Thyroid gland (tissue), 4 donors: ENCODE measurements at regions not wholly inside any gene's neighbourhood (a gene's known extent, or its start where the extent isn't known, plus 50 kb on each side); places are given as distances from the start of the nearest gene placed in this dataset.

ENCODE experiments used
- DNase-seq, 2 donors: peaks; one replicate each; pipeline ENCODE4 v3.0.0-alpha.2; 2019
- H3K27ac ChIP-seq, 3 donors: fragments of 200-600 bp; sonication (generic); 1 replicate in 2 of 3; 2 replicates in 1 of 3; pipeline ENCODE4 v1.5.1; 2016 to 2019; ENCODE audit warnings: mild to moderate bottlenecking in 1 of 3, moderate library complexity in 1 of 3
- H3K27me3 ChIP-seq: fragments of 200-600 bp; sonication (generic); one replicate; pipeline ENCODE4 v1.5.1; 2019
- H3K36me3 ChIP-seq, 2 donors: fragments of 200-600 bp; sonication (generic); one replicate each; pipeline ENCODE4 v1.5.1; 2016 to 2019
- H3K4me1 ChIP-seq, 2 donors: fragments of 200-600 bp; sonication (generic); one replicate each; pipeline ENCODE4 v1.5.1; 2017 to 2019
- H3K4me3 ChIP-seq, 3 donors: fragments of 200-600 bp; sonication (generic); replicated peaks in 1 of 3; 1 replicate in 2 of 3; 2 replicates in 1 of 3; pipeline ENCODE4 v1.5.1; 2016; ENCODE audit warnings: mild to moderate bottlenecking in 1 of 3
- H3K9me3 ChIP-seq: fragments of 200-600 bp; sonication (generic); one replicate; pipeline ENCODE4 v1.5.1; 2017
- CTCF ChIP-seq, 6 experiments: fragments of 200-600 bp in 3 of 6; fragments of 450-650 bp in 3 of 6; sonication (generic) in 3 of 6; IDR thresholded peaks; one replicate each; pipeline ENCODE4 v1.5.1; 2016 to 2019; ENCODE audit warnings: antibody characterized with exemption in 6 of 6, mild to moderate bottlenecking in 2 of 6, inconsistent platforms in 1 of 6, moderate library complexity in 1 of 6
- POLR2A ChIP-seq, 2 donors: fragments of 450-650 bp; IDR thresholded peaks; one replicate each; pipeline ENCODE4 v1.6.1; 2017; ENCODE audit warnings: antibody characterized with exemption in 2 of 2, mild to moderate bottlenecking in 2 of 2, moderate library complexity in 1 of 2
- WGBS, 2 donors: methylation state at CpG; one replicate each; pipeline ENCODE4 v1.1.5; 2017; 5-methylcytosine and 5-hydroxymethylcytosine counted together
- intact Hi-C: fragments of 100-400 bp; cut with DNase I; formaldehyde crosslinking; loops from one replicate; pipeline ENCODE4 v1.15.1; 2023

- H3K36me3 ChIP-seq, result no peaks in the 10 kb centered on the region
- no peak overlapping the region for H3K4me3 ChIP-seq
- no peaks in the 10 kb centered on the region for H3K27me3 ChIP-seq
- H3K9me3 ChIP-seq, result no peaks in the 10 kb centered on the region
- whole genome bisulfite sequencing, 2 donors, result 52 to 70% methylated on average over 5 of the region's 6 CpGs
- no peaks in the 10 kb centered on the region for H3K4me1 ChIP-seq
- TF ChIP-seq CTCF (IDR thresholded peaks at IDR 0.05) (no peak), POLR2A (IDR thresholded peaks at IDR 0.05) (no peak)
- no peak for DNase-seq
- H3K27ac ChIP-seq, result no peak overlapping the region
- intact Hi-C loops, result no loop called here
These were observed 219.5 kb downstream of the TMEM47 start for GRCh38 chrX:34437586-34437985.

- no peak for DNase-seq
- Histone ChIP-seq H3K4me1 (no peaks in the 10 kb centered on the region), H3K9me3 (no peaks in the 10 kb centered on the region), H3K4me3 (no peak overlapping the region), H3K27ac (no peak overlapping the region), H3K36me3 (no peaks in the 10 kb centered on the region), H3K27me3 (no peaks in the 10 kb centered on the region)
- intact Hi-C loops, result no loop called here
- TF ChIP-seq POLR2A (IDR thresholded peaks at IDR 0.05), result no peak
- no peak for TF ChIP-seq CTCF (IDR thresholded peaks at IDR 0.05)
These were observed 230.8 kb downstream of the TMEM47 start for GRCh38 chrX:34426334-34426733.

- TF ChIP-seq POLR2A (IDR thresholded peaks at IDR 0.05) (no peak), CTCF (IDR thresholded peaks at IDR 0.05) (no peak)
- no peaks in the 10 kb centered on the region for H3K9me3 ChIP-seq
- intact Hi-C loops, result no loop called here
- no peaks in the 10 kb centered on the region for H3K36me3 ChIP-seq
- H3K27me3 ChIP-seq, result no peaks in the 10 kb centered on the region
- H3K4me1 ChIP-seq, result no peaks in the 10 kb centered on the region
- no peak overlapping the region for H3K27ac ChIP-seq
- DNase-seq, result no peak
- WGBS, 2 donors, result 100% methylated on average over 1 of the region's 1 CpG
- no peak overlapping the region for H3K4me3 ChIP-seq
These were observed 250.5 kb downstream of the TMEM47 start for GRCh38 chrX:34406580-34406979.

- H3K36me3 ChIP-seq, result no peaks in the 10 kb centered on the region
- 48 to 60% methylated on average over 3 to 6 of the region's 7 CpGs for WGBS, 2 donors
- intact Hi-C loops, result no loop called here
- TF ChIP-seq CTCF (IDR thresholded peaks at IDR 0.05), result no peak
- TF ChIP-seq POLR2A (IDR thresholded peaks at IDR 0.05), result no peak
- H3K27ac ChIP-seq, result no peak overlapping the region
- H3K27me3 ChIP-seq, result no peaks in the 10 kb centered on the region
- H3K9me3 ChIP-seq, result no peaks in the 10 kb centered on the region
- H3K4me3 ChIP-seq, result no peak overlapping the region
- no peak for DNase-seq
- H3K4me1 ChIP-seq, result no peaks in the 10 kb centered on the region
These were observed 252.6 kb downstream of the TMEM47 start for GRCh38 chrX:34404386-34405070.

- Histone ChIP-seq H3K27ac (no peak overlapping the region), H3K4me3 (no peak overlapping the region), H3K27me3 (no peaks in the 10 kb centered on the region), H3K36me3 (no peaks in the 10 kb centered on the region), H3K9me3 (no peaks in the 10 kb centered on the region), H3K4me1 (no peaks in the 10 kb centered on the region)
- 50 to 75% methylated on average over 1 of the region's 1 CpG for WGBS, 2 donors
- TF ChIP-seq CTCF (IDR thresholded peaks at IDR 0.05), result no peak
- no peak for TF ChIP-seq POLR2A (IDR thresholded peaks at IDR 0.05)
- no peak for DNase-seq
- intact Hi-C loops, result no loop called here
These were observed 255.7 kb downstream of the TMEM47 start for GRCh38 chrX:34401411-34401810.
